Activated naive CD8-positive, alpha-beta T cell treated with anti-CD3 and anti-CD28 coated beads, Interleukin-2, amount 50 U/mL, for 24 hours (primary cell): ENCODE measurements at regions not wholly inside any gene's neighbourhood (a gene's known extent, or its start where the extent isn't known, plus 50 kb on each side); places are given as distances from the start of the nearest gene placed in this dataset.

Experiments used
- ATAC-seq: fragments of 150-1000 bp; cut with Tn5 transposase; one replicate; pipeline ENCODE4 v1.10.0; 2021
- DNase-seq: peaks from one replicate; pipeline ENCODE4 v3.0.0; 2021
- H3K27ac Mint-ChIP-seq: one replicate; pipeline ENCODE4 v1.8.0; 2021; ENCODE audit warnings: mild to moderate bottlenecking, mixed read lengths
- H3K27me3 Mint-ChIP-seq: one replicate; pipeline ENCODE4 v1.8.0; 2021; ENCODE audit warnings: mixed read lengths
- H3K36me3 Mint-ChIP-seq: one replicate; pipeline ENCODE4 v1.8.0; 2021; ENCODE audit warnings: low read depth, mixed read lengths
- H3K4me1 Mint-ChIP-seq: one replicate; pipeline ENCODE4 v1.8.0; 2021; ENCODE audit warnings: mixed read lengths
- H3K4me3 Mint-ChIP-seq: one replicate; pipeline ENCODE4 v1.8.0; 2021; ENCODE audit warnings: mild to moderate bottlenecking, moderate library complexity, mixed read lengths
- H3K9me3 Mint-ChIP-seq: one replicate; pipeline ENCODE4 v1.8.0; 2021; ENCODE audit warnings: mixed read lengths

DNA sequence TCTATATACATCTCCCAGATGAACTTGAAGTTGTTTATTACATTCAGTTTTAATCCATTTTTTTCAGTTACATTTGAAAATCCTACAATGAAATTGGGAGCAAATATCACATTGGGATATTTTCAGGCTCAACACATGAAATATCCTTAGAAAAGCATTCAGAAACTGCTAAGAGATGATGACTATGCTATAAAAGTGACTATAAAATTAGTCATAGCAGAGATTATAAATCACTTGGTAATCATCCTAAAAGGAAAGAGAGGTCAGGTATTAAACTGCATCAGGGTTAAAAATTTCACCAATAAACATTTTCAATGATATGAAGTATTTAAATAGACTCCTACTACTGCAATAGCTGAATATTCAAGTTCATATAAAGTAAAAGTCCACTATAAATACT lies 987.7 kb downstream of the GRIK2 start:
- DNase-seq: no peak
- H3K4me1 Mint-ChIP-seq: no peaks in the 10 kb centered on the region
- no peaks in the 10 kb centered on the region for H3K36me3 Mint-ChIP-seq
- no peaks in the 10 kb centered on the region for H3K27me3 Mint-ChIP-seq
- no peaks in the 10 kb centered on the region for H3K9me3 Mint-ChIP-seq
- no peak overlapping the region for H3K27ac Mint-ChIP-seq
- no peak overlapping the region for H3K4me3 Mint-ChIP-seq
- ATAC-seq: no peak

DNA sequence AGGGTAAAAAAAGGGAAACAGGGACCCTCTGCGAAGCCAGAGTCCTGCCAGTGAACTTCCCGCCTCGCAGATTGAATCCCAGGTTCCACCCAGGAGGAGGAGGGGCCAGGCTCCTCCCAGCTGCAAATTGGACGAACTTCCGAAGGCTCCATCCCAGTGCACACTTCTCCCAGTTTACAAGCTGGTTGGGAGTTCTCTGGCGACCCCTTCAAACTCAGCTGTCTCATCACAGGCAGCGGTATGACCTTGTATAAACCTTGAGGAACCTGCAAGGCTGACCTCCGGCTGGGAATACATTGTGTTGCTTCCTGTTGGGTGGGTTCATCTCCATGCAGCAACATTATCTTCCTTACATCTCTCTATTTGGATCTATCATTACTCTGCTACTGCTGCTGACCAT lies 962.7 kb downstream of the GRIK2 start:
- Mint-ChIP-seq H3K4me1 (no peaks in the 10 kb centered on the region), H3K36me3 (no peaks in the 10 kb centered on the region), H3K4me3 (no peak overlapping the region), H3K9me3 (no peaks in the 10 kb centered on the region), H3K27ac (no peak overlapping the region), H3K27me3 (no peaks in the 10 kb centered on the region)
- ATAC-seq: no peak
- DNase-seq: no peak

DNA sequence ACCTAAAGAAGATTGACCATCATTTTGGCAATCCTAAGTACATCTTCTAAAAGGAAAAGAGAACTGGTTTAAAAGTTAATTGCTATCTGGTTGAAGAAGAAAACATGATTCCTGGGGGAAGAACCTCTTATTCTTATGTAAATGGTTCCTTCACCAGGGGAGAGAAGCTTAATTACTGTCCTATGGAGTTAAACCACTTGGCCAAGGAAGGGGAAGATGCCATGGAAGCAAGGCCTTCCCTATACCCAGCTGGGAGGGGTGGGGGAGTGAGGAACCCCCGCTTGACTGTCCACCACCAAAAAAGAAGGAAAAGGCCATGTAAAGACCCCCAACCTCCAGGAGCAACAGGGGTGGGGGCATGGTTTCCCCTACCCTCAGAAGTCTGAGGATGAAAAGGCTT lies 962.1 kb downstream of the GRIK2 start:
- DNase-seq (no peak), ATAC-seq (no peak)
- Mint-ChIP-seq H3K4me3 (no peak overlapping the region), H3K4me1 (no peaks in the 10 kb centered on the region), H3K27ac (no peak overlapping the region), H3K36me3 (no peaks in the 10 kb centered on the region), H3K27me3 (no peaks in the 10 kb centered on the region), H3K9me3 (no peaks in the 10 kb centered on the region)

DNA sequence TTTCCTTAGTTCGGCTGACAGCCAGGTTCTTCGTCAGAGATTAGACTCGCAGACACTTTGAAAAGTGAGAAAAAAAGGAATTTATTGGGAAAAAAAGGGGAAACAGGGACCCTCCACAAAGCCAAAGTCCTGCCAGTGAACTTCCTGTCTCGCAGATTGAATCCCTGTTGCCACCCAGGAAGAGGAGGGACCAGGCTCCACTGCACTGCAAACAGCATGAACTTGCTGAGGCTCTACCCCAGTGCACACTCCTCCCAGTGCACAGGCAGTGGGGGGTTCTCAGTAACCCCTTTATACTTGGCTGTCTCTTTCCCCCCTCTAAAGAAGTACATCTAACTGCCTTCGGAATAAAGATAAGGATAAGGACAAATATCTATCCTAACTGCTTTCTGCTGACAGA lies 959.0 kb downstream of the GRIK2 start:
- peaks cover 1% of the 10 kb centered on the region for H3K9me3 Mint-ChIP-seq
- no peak overlapping the region for H3K4me3 Mint-ChIP-seq
- no peaks in the 10 kb centered on the region for H3K36me3 Mint-ChIP-seq
- no peak overlapping the region for H3K27ac Mint-ChIP-seq
- H3K27me3 Mint-ChIP-seq: no peaks in the 10 kb centered on the region
- no peak for ATAC-seq
- DNase-seq: no peak
- no peaks in the 10 kb centered on the region for H3K4me1 Mint-ChIP-seq

DNA sequence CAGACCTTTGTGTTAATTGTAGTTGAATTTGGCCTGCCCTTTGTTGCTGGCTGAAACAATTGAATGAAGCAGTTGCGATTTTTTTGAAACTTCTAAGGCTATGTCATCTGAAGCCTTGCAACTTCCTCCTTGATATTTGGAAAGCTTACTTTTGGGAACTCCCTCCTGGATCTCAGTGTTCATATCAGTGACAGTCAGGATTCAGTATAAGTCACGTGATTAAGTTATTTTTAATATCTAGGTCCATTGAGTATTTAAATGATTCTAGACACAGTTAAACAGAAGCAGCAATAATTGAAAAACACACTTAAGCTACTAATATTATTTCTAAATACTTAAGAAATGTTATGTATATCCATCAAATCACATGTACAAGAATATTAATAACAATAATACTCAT lies 951.3 kb downstream of the GRIK2 start:
- H3K4me3 Mint-ChIP-seq: no peak overlapping the region
- DNase-seq: no peak
- H3K36me3 Mint-ChIP-seq: no peaks in the 10 kb centered on the region
- H3K27ac Mint-ChIP-seq: no peak overlapping the region
- no peaks in the 10 kb centered on the region for H3K4me1 Mint-ChIP-seq
- no peaks in the 10 kb centered on the region for H3K27me3 Mint-ChIP-seq
- ATAC-seq: no peak
- H3K9me3 Mint-ChIP-seq: peaks cover 5% of the 10 kb centered on the region

DNA sequence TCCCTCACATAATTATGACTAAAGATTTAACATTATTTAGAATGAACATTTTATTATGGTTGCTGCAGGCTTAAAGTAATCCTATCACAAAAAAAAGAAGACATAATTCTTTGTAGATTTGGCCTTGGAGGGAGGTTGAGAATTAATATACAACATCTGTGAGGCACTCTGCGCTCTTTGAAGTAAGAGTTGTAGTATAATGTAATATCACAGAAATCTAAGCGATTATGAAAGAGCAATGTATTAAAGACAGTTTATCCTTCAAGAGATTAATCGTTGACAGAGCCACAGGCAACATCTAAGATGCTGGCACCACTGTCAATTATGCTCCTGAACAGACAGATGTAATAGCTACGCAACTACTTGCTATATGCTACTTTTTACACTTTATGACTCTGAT lies 946.8 kb downstream of the GRIK2 start:
- no peak overlapping the region for H3K27ac Mint-ChIP-seq
- no peaks in the 10 kb centered on the region for H3K27me3 Mint-ChIP-seq
- ATAC-seq (no peak), DNase-seq (no peak)
- H3K36me3 Mint-ChIP-seq: no peaks in the 10 kb centered on the region
- no peaks in the 10 kb centered on the region for H3K4me1 Mint-ChIP-seq
- H3K9me3 Mint-ChIP-seq: no peaks in the 10 kb centered on the region
- H3K4me3 Mint-ChIP-seq: no peak overlapping the region

DNA sequence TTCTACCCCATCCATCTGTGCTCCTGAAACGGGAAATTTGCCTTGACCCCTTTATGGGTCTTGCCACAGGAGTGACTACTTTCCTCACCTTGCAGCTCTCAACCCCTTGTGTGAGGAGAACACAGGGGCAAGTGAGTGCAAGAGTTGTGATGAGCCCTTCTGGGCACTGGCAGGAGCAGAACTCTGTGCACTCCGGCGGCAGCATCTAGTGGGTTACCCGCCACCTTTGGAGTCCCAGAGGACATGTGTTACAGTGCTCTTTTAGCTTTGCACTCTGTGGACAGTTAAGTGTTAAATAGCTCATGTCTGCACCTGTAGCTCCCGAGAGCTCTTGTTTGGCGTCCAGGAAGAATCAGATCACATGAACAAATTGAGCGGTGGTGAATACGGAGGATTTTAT lies 940.2 kb downstream of the GRIK2 start:
- H3K36me3 Mint-ChIP-seq: no peaks in the 10 kb centered on the region
- no peak for DNase-seq
- no peaks in the 10 kb centered on the region for H3K9me3 Mint-ChIP-seq
- no peaks in the 10 kb centered on the region for H3K27me3 Mint-ChIP-seq
- H3K4me3 Mint-ChIP-seq: no peak overlapping the region
- no peaks in the 10 kb centered on the region for H3K4me1 Mint-ChIP-seq
- no peak for ATAC-seq
- no peak overlapping the region for H3K27ac Mint-ChIP-seq

DNA sequence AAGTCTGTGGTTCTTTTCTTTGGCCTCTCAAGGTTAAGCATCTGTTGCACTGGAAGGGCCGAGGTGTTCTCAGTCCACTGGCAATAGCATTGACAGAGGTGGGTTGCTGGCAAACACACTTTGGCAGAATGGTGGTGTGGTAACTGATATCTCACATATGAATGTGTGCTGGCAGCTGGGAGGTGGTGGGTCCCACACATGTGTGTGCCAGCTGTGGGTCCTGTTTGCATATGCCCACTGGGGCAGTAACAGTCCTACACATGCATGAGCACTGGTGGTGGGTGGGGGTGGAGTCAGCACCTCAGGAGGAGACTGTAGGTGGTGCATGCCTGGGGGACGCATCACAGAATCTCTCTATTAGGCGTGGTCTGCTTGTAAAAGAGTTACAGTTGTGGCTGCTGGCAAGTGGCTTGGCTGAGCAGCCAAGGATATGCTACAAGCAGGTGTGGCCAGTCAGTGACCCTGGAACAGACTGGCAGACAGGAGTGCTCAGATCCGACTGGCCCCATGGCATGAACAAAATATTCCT lies 934.3 kb downstream of the GRIK2 start:
- no peak overlapping the region for H3K4me3 Mint-ChIP-seq
- H3K36me3 Mint-ChIP-seq: no peaks in the 10 kb centered on the region
- ATAC-seq (no peak), DNase-seq (no peak)
- H3K27me3 Mint-ChIP-seq: no peaks in the 10 kb centered on the region
- peaks cover 5% of the 10 kb centered on the region for H3K9me3 Mint-ChIP-seq
- H3K27ac Mint-ChIP-seq: no peak overlapping the region
- H3K4me1 Mint-ChIP-seq: no peaks in the 10 kb centered on the region

DNA sequence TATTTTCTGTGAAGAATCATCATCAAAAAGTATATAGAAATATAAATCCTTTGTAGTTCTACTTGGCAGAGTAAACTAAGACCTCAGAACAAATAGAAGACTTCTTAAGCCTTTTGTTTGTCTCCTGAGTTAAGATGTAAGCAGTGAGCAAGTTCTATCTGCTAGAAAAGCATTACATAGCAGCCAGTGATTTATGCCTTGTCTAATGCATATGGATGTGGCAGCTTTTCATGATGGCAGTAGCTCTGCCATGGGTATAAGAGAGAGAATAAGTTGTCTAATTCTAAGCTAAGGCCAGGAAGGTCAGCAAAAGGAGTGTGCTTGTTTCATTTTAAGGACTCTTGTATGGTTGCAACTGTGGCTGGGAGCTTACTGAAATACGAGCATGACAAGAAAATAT lies 920.2 kb downstream of the GRIK2 start:
- no peak for ATAC-seq
- Mint-ChIP-seq H3K27ac (no peak overlapping the region), H3K4me1 (no peaks in the 10 kb centered on the region), H3K36me3 (no peaks in the 10 kb centered on the region), H3K9me3 (peaks cover 11% of the 10 kb centered on the region), H3K4me3 (no peak overlapping the region), H3K27me3 (no peaks in the 10 kb centered on the region)
- no peak for DNase-seq

DNA sequence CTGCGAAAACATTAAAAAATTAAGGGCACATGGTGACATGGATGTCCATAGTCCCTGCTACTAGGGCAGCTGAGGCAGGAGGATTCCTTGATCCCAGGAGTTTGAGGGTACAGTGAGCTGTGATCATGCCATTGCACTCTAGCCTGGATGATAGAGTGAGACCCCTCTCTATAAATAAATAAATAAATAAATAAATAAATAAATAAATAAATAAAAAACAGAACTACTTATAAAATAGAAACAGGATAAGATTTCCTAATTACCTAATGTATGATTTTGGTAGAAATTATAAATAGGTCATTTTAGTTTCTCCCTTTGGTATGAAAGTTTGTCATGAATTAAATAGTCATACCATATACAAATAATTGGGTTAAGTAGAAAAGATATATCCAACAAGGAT lies 916.2 kb downstream of the GRIK2 start:
- DNase-seq (no peak), ATAC-seq (no peak)
- H3K36me3 Mint-ChIP-seq: no peaks in the 10 kb centered on the region
- no peaks in the 10 kb centered on the region for H3K27me3 Mint-ChIP-seq
- H3K27ac Mint-ChIP-seq: no peak overlapping the region
- H3K9me3 Mint-ChIP-seq: peaks cover 24% of the 10 kb centered on the region
- H3K4me3 Mint-ChIP-seq: no peak overlapping the region
- H3K4me1 Mint-ChIP-seq: no peaks in the 10 kb centered on the region

DNA sequence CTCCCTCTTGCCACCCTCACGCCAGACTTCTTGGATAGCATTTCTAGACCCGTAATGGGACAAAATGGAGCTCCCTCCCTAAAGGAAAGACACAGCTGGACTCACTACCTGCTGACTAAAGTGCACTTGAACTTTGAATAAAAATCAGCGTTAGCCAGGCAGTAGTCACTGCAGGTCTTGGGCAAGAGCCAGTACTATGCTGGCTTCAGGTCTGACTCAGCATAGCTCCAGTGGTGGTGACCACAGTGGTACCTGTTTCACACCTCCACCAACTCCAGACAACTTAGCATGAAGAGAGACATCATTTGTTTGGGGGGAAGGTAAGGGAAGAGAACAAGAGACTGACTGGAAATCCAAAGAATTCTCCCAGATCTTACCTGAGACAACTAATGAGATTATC lies 906.8 kb downstream of the GRIK2 start:
- Mint-ChIP-seq H3K27me3 (no peaks in the 10 kb centered on the region), H3K9me3 (peaks cover 16% of the 10 kb centered on the region), H3K27ac (no peak overlapping the region), H3K4me3 (no peak overlapping the region), H3K4me1 (no peaks in the 10 kb centered on the region), H3K36me3 (no peaks in the 10 kb centered on the region)
- no peak for DNase-seq
- ATAC-seq: no peak

DNA sequence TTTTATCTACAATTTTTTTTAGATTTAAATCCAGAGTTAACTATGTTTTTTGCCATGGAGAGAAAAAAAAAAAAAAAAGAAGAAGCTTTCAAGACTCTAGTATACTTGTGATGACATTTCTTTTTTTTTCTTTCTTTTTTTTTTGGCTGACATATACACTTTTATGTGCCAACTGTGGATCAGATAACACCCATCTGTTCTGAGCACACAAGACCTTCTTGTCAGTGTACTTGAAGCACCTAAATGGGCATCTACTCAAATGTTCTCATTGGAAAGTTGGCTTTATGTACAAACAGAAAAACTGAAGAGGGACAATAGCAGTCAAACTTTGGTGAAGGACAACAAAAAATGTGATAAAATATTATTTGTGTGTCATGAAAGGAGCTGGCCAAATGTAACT lies 904.5 kb downstream of the GRIK2 start:
- no peak overlapping the region for H3K4me3 Mint-ChIP-seq
- no peak overlapping the region for H3K27ac Mint-ChIP-seq
- no peaks in the 10 kb centered on the region for H3K36me3 Mint-ChIP-seq
- no peak for ATAC-seq
- no peaks in the 10 kb centered on the region for H3K4me1 Mint-ChIP-seq
- no peak for DNase-seq
- H3K9me3 Mint-ChIP-seq: peaks cover 9% of the 10 kb centered on the region
- H3K27me3 Mint-ChIP-seq: no peaks in the 10 kb centered on the region
